HL-60 (cell line): ENCODE measurements at regions not wholly inside any gene's neighbourhood (a gene's known extent, or its start where the extent isn't known, plus 50 kb on each side); places are given as distances from the start of the nearest gene placed in this dataset.

ENCODE experiments used
- SPI1 ChIP-seq: IDR thresholded peaks from 2 replicates; pipeline ENCODE4 v1.6.1; 2012; ENCODE audit warnings: low read depth, mild to moderate bottlenecking, borderline replicate concordance
- TF ChIP-seq, protein P1 (sequence below): IDR thresholded peaks from one replicate; pipeline ENCODE4 v1.5.1; 2011; ENCODE audit warnings: low read length, control low read depth, inconsistent platforms; ENCODE audit not compliant: insufficient read depth
- TF ChIP-seq, protein P2 (sequence below): IDR thresholded peaks from 2 replicates; pipeline ENCODE4 v1.6.1; 2012; ENCODE audit warnings: low read depth; ENCODE audit not compliant: insufficient replicate concordance

DNA sequence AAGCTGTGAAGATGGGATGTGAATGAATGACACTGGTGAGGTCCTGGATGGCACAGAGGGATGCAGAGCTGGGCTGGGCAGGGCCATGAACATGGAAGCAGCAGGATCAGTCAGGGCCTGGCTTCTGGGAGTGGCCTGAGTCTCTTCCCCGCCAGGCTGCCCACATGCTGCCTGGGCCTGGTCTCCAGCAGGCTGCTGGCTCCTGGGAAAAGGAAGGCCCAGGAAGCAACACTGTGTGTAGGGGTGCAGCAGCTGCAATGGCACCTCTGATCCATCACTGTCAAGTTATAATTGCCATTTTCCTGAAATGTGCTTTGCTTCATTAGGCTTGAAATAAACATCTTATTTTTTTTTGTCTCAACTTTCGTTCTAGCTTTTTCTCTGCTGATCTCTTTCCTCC, 260.2 kb upstream of the N4BP1 start:
- TF ChIP-seq, protein P1, sequence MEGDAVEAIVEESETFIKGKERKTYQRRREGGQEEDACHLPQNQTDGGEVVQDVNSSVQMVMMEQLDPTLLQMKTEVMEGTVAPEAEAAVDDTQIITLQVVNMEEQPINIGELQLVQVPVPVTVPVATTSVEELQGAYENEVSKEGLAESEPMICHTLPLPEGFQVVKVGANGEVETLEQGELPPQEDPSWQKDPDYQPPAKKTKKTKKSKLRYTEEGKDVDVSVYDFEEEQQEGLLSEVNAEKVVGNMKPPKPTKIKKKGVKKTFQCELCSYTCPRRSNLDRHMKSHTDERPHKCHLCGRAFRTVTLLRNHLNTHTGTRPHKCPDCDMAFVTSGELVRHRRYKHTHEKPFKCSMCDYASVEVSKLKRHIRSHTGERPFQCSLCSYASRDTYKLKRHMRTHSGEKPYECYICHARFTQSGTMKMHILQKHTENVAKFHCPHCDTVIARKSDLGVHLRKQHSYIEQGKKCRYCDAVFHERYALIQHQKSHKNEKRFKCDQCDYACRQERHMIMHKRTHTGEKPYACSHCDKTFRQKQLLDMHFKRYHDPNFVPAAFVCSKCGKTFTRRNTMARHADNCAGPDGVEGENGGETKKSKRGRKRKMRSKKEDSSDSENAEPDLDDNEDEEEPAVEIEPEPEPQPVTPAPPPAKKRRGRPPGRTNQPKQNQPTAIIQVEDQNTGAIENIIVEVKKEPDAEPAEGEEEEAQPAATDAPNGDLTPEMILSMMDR: no peak
- TF ChIP-seq, protein P2, sequence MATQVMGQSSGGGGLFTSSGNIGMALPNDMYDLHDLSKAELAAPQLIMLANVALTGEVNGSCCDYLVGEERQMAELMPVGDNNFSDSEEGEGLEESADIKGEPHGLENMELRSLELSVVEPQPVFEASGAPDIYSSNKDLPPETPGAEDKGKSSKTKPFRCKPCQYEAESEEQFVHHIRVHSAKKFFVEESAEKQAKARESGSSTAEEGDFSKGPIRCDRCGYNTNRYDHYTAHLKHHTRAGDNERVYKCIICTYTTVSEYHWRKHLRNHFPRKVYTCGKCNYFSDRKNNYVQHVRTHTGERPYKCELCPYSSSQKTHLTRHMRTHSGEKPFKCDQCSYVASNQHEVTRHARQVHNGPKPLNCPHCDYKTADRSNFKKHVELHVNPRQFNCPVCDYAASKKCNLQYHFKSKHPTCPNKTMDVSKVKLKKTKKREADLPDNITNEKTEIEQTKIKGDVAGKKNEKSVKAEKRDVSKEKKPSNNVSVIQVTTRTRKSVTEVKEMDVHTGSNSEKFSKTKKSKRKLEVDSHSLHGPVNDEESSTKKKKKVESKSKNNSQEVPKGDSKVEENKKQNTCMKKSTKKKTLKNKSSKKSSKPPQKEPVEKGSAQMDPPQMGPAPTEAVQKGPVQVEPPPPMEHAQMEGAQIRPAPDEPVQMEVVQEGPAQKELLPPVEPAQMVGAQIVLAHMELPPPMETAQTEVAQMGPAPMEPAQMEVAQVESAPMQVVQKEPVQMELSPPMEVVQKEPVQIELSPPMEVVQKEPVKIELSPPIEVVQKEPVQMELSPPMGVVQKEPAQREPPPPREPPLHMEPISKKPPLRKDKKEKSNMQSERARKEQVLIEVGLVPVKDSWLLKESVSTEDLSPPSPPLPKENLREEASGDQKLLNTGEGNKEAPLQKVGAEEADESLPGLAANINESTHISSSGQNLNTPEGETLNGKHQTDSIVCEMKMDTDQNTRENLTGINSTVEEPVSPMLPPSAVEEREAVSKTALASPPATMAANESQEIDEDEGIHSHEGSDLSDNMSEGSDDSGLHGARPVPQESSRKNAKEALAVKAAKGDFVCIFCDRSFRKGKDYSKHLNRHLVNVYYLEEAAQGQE: no peak
- no peak for TF ChIP-seq SPI1
